ENCODE measurements at regions not wholly inside any gene's neighbourhood (a gene's known extent, or its start where the extent isn't known, plus 50 kb on each side); places are given as distances from the start of the nearest gene placed in this dataset.

GRCh38 chr20:48177058-48177457, 391.8 kb upstream of the SULF2 start:
- Histone ChIP-seq H3K4me3 (ENCODE audit: low read depth, low read length) (no peak overlapping the region), H3K36me3 (replicated peaks) (no peaks in the 10 kb centered on the region), H3K27ac (no peak overlapping the region), H3K27me3 (replicated peaks) (peaks cover 3% of the 10 kb centered on the region)
- in situ Hi-C loops (cut with HindIII; ENCODE audit: low pct_ligation_motif_present, low sequenced_read_pairs) = no loop called here
- no peak for TF ChIP-seq CTCF (IDR thresholded peaks at IDR 0.05; ENCODE audit: low read depth, low read length, missing control alignments)
- no peak for DNase-seq

- H3K4me3 ChIP-seq (ENCODE audit: low read depth, low read length) = no peak overlapping the region
- H3K27me3 ChIP-seq (replicated peaks) = peaks cover 3% of the 10 kb centered on the region
- no peaks in the 10 kb centered on the region for H3K36me3 ChIP-seq (replicated peaks)
- no peak for TF ChIP-seq CTCF (IDR thresholded peaks at IDR 0.05; ENCODE audit: low read depth, low read length, missing control alignments)
- H3K27ac ChIP-seq = no peak overlapping the region
- in situ Hi-C loops (cut with HindIII; ENCODE audit: low pct_ligation_motif_present, low sequenced_read_pairs) = no loop called here
- no peak for DNase-seq
These were observed 390.9 kb upstream of the SULF2 start for GRCh38 chr20:48176139-48176538.

GRCh38 chr20:48175261-48175660, 390.0 kb upstream of the SULF2 start:
- H3K27me3 ChIP-seq (replicated peaks) = peaks cover 3% of the 10 kb centered on the region
- no peak for DNase-seq
- TF ChIP-seq CTCF (IDR thresholded peaks at IDR 0.05; ENCODE audit: low read depth, low read length, missing control alignments) = no peak
- in situ Hi-C loops (cut with HindIII; ENCODE audit: low pct_ligation_motif_present, low sequenced_read_pairs) = no loop called here
- no peak overlapping the region for H3K4me3 ChIP-seq (ENCODE audit: low read depth, low read length)
- no peaks in the 10 kb centered on the region for H3K36me3 ChIP-seq (replicated peaks)
- no peak overlapping the region for H3K27ac ChIP-seq

GRCh38 chr20:48172357-48172702, 387.0 kb upstream of the SULF2 start:
- peaks cover 8% of the 10 kb centered on the region for H3K27me3 ChIP-seq (replicated peaks)
- TF ChIP-seq CTCF (IDR thresholded peaks at IDR 0.05; ENCODE audit: low read depth, low read length, missing control alignments) = no peak
- no peak for DNase-seq
- H3K27ac ChIP-seq = no peak overlapping the region
- no peak overlapping the region for H3K4me3 ChIP-seq (ENCODE audit: low read depth, low read length)
- no peaks in the 10 kb centered on the region for H3K36me3 ChIP-seq (replicated peaks)
- in situ Hi-C loops (cut with HindIII; ENCODE audit: low pct_ligation_motif_present, low sequenced_read_pairs) = no loop called here

GRCh38 chr20:48171626-48172356, 386.5 kb upstream of the SULF2 start:
- TF ChIP-seq CTCF (IDR thresholded peaks at IDR 0.05; ENCODE audit: low read depth, low read length, missing control alignments) = no peak
- Histone ChIP-seq H3K27ac (no peak overlapping the region), H3K4me3 (ENCODE audit: low read depth, low read length) (no peak overlapping the region), H3K27me3 (replicated peaks) (peaks cover 12% of the 10 kb centered on the region), H3K36me3 (replicated peaks) (no peaks in the 10 kb centered on the region)
- no peak for DNase-seq
- in situ Hi-C loops (cut with HindIII; ENCODE audit: low pct_ligation_motif_present, low sequenced_read_pairs) = no loop called here

GRCh38 chr20:48171071-48171470, 385.8 kb upstream of the SULF2 start:
- Histone ChIP-seq H3K27me3 (replicated peaks) (peaks cover 15% of the 10 kb centered on the region), H3K36me3 (replicated peaks) (no peaks in the 10 kb centered on the region)

More at GRCh38 chr20:48171071-48171470, 385.8 kb upstream of the SULF2 start:
- no peak overlapping the region for H3K4me3 ChIP-seq (ENCODE audit: low read depth, low read length)
- no peak for DNase-seq
- no peak overlapping the region for H3K27ac ChIP-seq
- in situ Hi-C loops (cut with HindIII; ENCODE audit: low pct_ligation_motif_present, low sequenced_read_pairs) = no loop called here
- TF ChIP-seq CTCF (IDR thresholded peaks at IDR 0.05; ENCODE audit: low read depth, low read length, missing control alignments) = no peak

Data from brain microvascular endothelial cell (primary cell).